Mesenchymal stem cell (in vitro differentiated cells and primary cell): ENCODE measurements at regions not wholly inside any gene's neighbourhood (a gene's known extent, or its start where the extent isn't known, plus 50 kb on each side); places are given as distances from the start of the nearest gene placed in this dataset.

Source experiments
- DNase-seq: peaks from one replicate; pipeline ENCODE4 v3.0.0-alpha.2; 2013
- H2AFZ ChIP-seq: one replicate; pipeline ENCODE4 v1.6.1; 2013; ENCODE audit warnings: low read depth, mild to moderate bottlenecking, control low read depth, inconsistent platforms, low read length, moderate library complexity
- H2AK5ac ChIP-seq: 2 replicates; pipeline ENCODE4 v1.6.1; 2013; ENCODE audit warnings: low read length, moderate library complexity, mild to moderate bottlenecking, inconsistent platforms; ENCODE audit not compliant: severe bottlenecking
- H2BK120ac ChIP-seq: one replicate; pipeline ENCODE4 v1.6.1; 2013; ENCODE audit warnings: low read depth, mild to moderate bottlenecking, inconsistent platforms, low read length, moderate library complexity
- H2BK12ac ChIP-seq, 2 experiments: one replicate each; pipeline ENCODE4 v1.6.1; 2013; ENCODE audit warnings: inconsistent platforms in 2 of 2, low read length in 2 of 2, mild to moderate bottlenecking in 2 of 2, moderate library complexity in 2 of 2, control low read depth in 1 of 2
- H2BK15ac ChIP-seq: one replicate; pipeline ENCODE4 v1.6.1; 2013; ENCODE audit warnings: mild to moderate bottlenecking, low read depth, inconsistent platforms; ENCODE audit not compliant: poor library complexity, severe bottlenecking
- H2BK5ac ChIP-seq: 2 replicates; pipeline ENCODE4 v1.6.1; 2013; ENCODE audit warnings: low read depth, mild to moderate bottlenecking, low read length, control low read depth, inconsistent platforms; ENCODE audit not compliant: poor library complexity, severe bottlenecking
- H3K14ac ChIP-seq, 2 experiments: one replicate each; pipeline ENCODE4 v1.6.1; 2013; ENCODE audit warnings: inconsistent platforms in 2 of 2, low read length in 2 of 2, control low read depth in 1 of 2, mild to moderate bottlenecking in 1 of 2, moderate library complexity in 1 of 2
- H3K18ac ChIP-seq, 2 experiments: one replicate each; pipeline ENCODE4 v1.6.1; 2013; ENCODE audit warnings: inconsistent platforms in 2 of 2, low read length in 2 of 2, control low read depth in 1 of 2, low read depth in 1 of 2, mild to moderate bottlenecking in 1 of 2
- H3K23ac ChIP-seq, 2 experiments: one replicate each; pipeline ENCODE4 v1.6.1; 2013; ENCODE audit warnings: inconsistent platforms in 2 of 2, low read length in 2 of 2, mild to moderate bottlenecking in 2 of 2, moderate library complexity in 2 of 2, control low read depth in 1 of 2
- H3K27ac ChIP-seq: 2 replicates; pipeline ENCODE4 v1.5.1; 2013; ENCODE audit warnings: mild to moderate bottlenecking, moderate library complexity, low read length, control low read depth, inconsistent platforms; ENCODE audit not compliant: poor library complexity, severe bottlenecking
- H3K27me3 ChIP-seq, 2 experiments: 2 replicates each; pipeline versions ENCODE4 v1.6.1 to v1.7.0; 2013; ENCODE audit warnings: low read length in 2 of 2, mild to moderate bottlenecking in 2 of 2, moderate library complexity in 2 of 2, control low read depth in 1 of 2, inconsistent platforms in 1 of 2; ENCODE audit not compliant: control insufficient read depth in 1 of 2, insufficient read depth in 1 of 2
- H3K36me3 ChIP-seq, 2 experiments: 2 replicates each; pipeline versions ENCODE4 v1.6.1 to v1.7.0; 2013; ENCODE audit warnings: low read length in 2 of 2, control low read depth in 1 of 2, inconsistent platforms in 1 of 2, low read depth in 1 of 2, mild to moderate bottlenecking in 1 of 2; ENCODE audit not compliant: insufficient read depth in 2 of 2, control insufficient read depth in 1 of 2
- H3K4ac ChIP-seq, 2 experiments: one replicate each; pipeline ENCODE4 v1.6.1; 2013; ENCODE audit warnings: inconsistent platforms in 2 of 2, low read length in 2 of 2, mild to moderate bottlenecking in 2 of 2, moderate library complexity in 2 of 2, control low read depth in 1 of 2, low read depth in 1 of 2
- H3K4me1 ChIP-seq: 2 replicates; pipeline ENCODE4 v1.6.1; 2013; ENCODE audit warnings: low read depth, low read length, control low read depth; ENCODE audit not compliant: control insufficient read depth, insufficient read depth
- H3K4me2 ChIP-seq: 2 replicates; pipeline ENCODE4 v1.6.1; 2013; ENCODE audit warnings: low read length, mild to moderate bottlenecking, inconsistent platforms; ENCODE audit not compliant: poor library complexity, severe bottlenecking
- H3K4me3 ChIP-seq, 2 experiments: 2 replicates each; pipeline versions ENCODE4 v1.5.1 to v1.7.0; 2013; ENCODE audit warnings: low read length in 2 of 2, mild to moderate bottlenecking in 2 of 2, control low read depth in 1 of 2, low read depth in 1 of 2; ENCODE audit not compliant: insufficient read depth in 1 of 2
- H3K79me1 ChIP-seq: replicated peaks from 2 replicates; pipeline ENCODE4 v1.6.1; 2013; ENCODE audit warnings: mild to moderate bottlenecking, control low read depth, low read length, inconsistent platforms; ENCODE audit not compliant: poor library complexity, severe bottlenecking
- H3K9ac ChIP-seq: 2 replicates; pipeline ENCODE4 v1.7.0; 2013; ENCODE audit warnings: mild to moderate bottlenecking, low read length, moderate library complexity
- H3K9me3 ChIP-seq: 2 replicates; pipeline ENCODE4 v1.7.0; 2013; ENCODE audit warnings: mild to moderate bottlenecking, low read length; ENCODE audit not compliant: control insufficient read depth
- H4K8ac ChIP-seq: one replicate; pipeline ENCODE4 v1.6.1; 2013; ENCODE audit warnings: inconsistent platforms, mild to moderate bottlenecking, low read length, moderate library complexity
- H4K91ac ChIP-seq: one replicate; pipeline ENCODE4 v1.6.1; 2013; ENCODE audit warnings: mild to moderate bottlenecking, low read length, inconsistent platforms
- WGBS: methylation state at CpG from one replicate; pipeline ENCODE4 v1.1.7; 2013; ENCODE audit warnings: mixed read lengths; 5-methylcytosine and 5-hydroxymethylcytosine counted together

GRCh38 chr5:174607205-174607604, 117.2 kb upstream of the MSX2 start:
- Histone ChIP-seq H2BK5ac (no peak overlapping the region), H3K27me3 (peaks cover 0 to 12% of the 10 kb centered on the region in 2 experiments), H3K36me3 (no peaks in the 10 kb centered on the region), H3K79me1 (no peaks in the 10 kb centered on the region), H3K9ac (no peak overlapping the region), H3K4me1 (no peaks in the 10 kb centered on the region), H3K9me3 (no peaks in the 10 kb centered on the region), H3K4me2 (no peak overlapping the region), H2AFZ (no peak overlapping the region), H3K27ac (no peak overlapping the region), H4K91ac (no peak overlapping the region), H3K14ac (no peak overlapping the region), H3K4ac (no peak overlapping the region), H3K4me3 (no peak overlapping the region), H3K18ac (no peak overlapping the region), H2AK5ac (no peak overlapping the region), H4K8ac (no peak overlapping the region), H2BK15ac (no peak overlapping the region), H3K23ac (no peak overlapping the region), H2BK120ac (no peak overlapping the region), H2BK12ac (no peak overlapping the region)
- WGBS, result 97% methylated on average over 4 of the region's 5 CpGs
- no peak for DNase-seq

DNA sequence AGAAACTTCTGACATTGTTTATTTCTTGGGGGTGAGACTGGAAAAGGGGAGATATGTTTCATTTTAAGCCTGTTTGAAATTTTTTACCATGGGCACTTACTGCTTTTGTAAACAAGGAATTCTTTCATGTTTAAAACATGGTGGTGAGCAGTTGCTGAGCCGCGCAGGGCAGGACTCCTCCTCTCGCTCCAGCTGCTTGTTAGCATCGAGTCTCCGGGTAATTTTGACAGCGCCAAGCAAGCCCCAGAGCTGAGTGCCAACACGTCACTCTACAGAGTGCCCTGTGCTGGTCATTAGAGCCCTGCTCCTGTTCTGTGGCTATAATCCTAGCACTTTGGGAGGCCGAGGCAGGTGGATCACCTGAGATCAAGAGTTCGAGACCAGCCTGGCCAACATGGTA, 116.5 kb upstream of the MSX2 start:
- DNase-seq, result no peak
- no peak overlapping the region for H3K4me3 ChIP-seq
- H2AFZ ChIP-seq, result no peak overlapping the region
- H4K8ac ChIP-seq, result no peak overlapping the region
- no peak overlapping the region for H2BK15ac ChIP-seq
- no peak overlapping the region for H3K14ac ChIP-seq
- no peaks in the 10 kb centered on the region for H3K79me1 ChIP-seq
- no peak overlapping the region for H4K91ac ChIP-seq
- H2AK5ac ChIP-seq, result no peak overlapping the region
- no peaks in the 10 kb centered on the region for H3K36me3 ChIP-seq
- no peak overlapping the region for H3K23ac ChIP-seq
- H3K27me3 ChIP-seq, result peaks cover 0 to 12% of the 10 kb centered on the region in 2 experiments
- H2BK12ac ChIP-seq, result no peak overlapping the region
- no peak overlapping the region for H3K18ac ChIP-seq
- no peak overlapping the region for H2BK120ac ChIP-seq
- 71% methylated on average over 9 of the region's 9 CpGs for WGBS
- H3K4ac ChIP-seq, result no peak overlapping the region
- no peak overlapping the region for H3K9ac ChIP-seq
- no peaks in the 10 kb centered on the region for H3K4me1 ChIP-seq
- no peak overlapping the region for H3K27ac ChIP-seq
- no peak overlapping the region for H2BK5ac ChIP-seq
- H3K4me2 ChIP-seq, result no peak overlapping the region
- H3K9me3 ChIP-seq, result no peaks in the 10 kb centered on the region

DNA sequence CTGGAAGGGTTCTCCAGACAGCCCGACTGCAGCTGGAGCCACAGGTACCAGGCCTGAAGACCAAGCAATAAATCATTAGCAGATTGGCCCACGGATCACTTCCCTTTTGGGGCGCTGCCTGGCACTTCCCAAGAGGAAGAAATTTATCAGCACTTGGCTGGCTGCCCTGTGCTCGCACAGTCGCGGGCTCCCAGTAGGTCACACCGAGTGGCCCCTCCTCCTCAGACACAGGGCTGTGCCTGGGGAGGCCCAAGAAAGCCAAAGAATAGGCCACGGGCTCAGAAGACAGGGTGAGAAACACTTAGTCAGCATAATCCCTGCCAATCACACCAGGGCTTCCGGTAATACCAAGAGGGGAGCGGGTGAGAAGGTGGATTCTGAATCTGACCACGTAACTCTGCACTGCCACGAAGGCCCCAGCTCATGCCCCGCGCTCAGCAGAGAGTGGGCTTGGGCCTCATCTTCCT, 115.7 kb upstream of the MSX2 start:
- no peak for DNase-seq
- 61% methylated on average over 13 of the region's 14 CpGs for WGBS
- no peak overlapping the region for H3K23ac ChIP-seq

DNA sequence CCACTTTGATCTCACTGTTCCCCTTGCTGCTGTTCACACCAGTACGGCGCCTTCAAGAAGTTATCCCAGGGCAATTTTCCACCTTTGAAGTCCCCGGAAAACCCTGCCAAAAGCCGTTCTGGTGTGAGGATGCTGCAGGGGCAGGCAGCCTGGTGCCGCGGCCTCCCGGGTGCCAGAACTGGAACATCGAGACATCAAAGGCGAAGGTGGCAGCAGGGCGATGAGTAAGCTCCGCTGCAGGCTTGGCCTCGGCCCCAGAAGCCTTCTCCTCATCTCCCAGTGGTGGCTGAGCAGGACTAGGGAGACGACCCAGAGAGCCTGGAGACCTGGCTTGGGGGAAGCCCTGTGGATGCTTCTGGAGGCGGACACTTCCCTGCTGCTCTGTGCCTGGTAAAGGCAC, 115.3 kb upstream of the MSX2 start:
- H3K9ac ChIP-seq, result no peak overlapping the region
- no peaks in the 10 kb centered on the region for H3K4me1 ChIP-seq
- H3K4me3 ChIP-seq, result no peak overlapping the region
- WGBS, result 78% methylated on average over 14 of the region's 14 CpGs
- no peak overlapping the region for H2BK12ac ChIP-seq
- no peak overlapping the region for H3K18ac ChIP-seq
- H2BK5ac ChIP-seq, result no peak overlapping the region
- H2AK5ac ChIP-seq, result no peak overlapping the region
- H3K4ac ChIP-seq, result no peak overlapping the region
- H3K79me1 ChIP-seq, result no peaks in the 10 kb centered on the region
- DNase-seq, result no peak
- no peak overlapping the region for H4K8ac ChIP-seq
- H3K36me3 ChIP-seq, result no peaks in the 10 kb centered on the region
- no peak overlapping the region for H2BK15ac ChIP-seq
- no peak overlapping the region for H3K14ac ChIP-seq
- no peak overlapping the region for H3K23ac ChIP-seq
- H3K4me2 ChIP-seq, result no peak overlapping the region
- peaks cover 0 to 12% of the 10 kb centered on the region in 2 experiments for H3K27me3 ChIP-seq
- H3K27ac ChIP-seq, result no peak overlapping the region
- no peaks in the 10 kb centered on the region for H3K9me3 ChIP-seq
- H2BK120ac ChIP-seq, result no peak overlapping the region
- no peak overlapping the region for H2AFZ ChIP-seq
- no peak overlapping the region for H4K91ac ChIP-seq

More for the DNA sequence above, 115.7 kb upstream of the MSX2 start:
- H2AFZ ChIP-seq, result peak overlapping the region; percentile 39
- no peak overlapping the region for H4K8ac ChIP-seq
- H2BK120ac ChIP-seq, result no peak overlapping the region
- no peaks in the 10 kb centered on the region for H3K4me1 ChIP-seq
- no peak overlapping the region for H3K18ac ChIP-seq
- H3K4me2 ChIP-seq, result no peak overlapping the region
- no peaks in the 10 kb centered on the region for H3K9me3 ChIP-seq
- no peaks in the 10 kb centered on the region for H3K36me3 ChIP-seq
- no peak overlapping the region for H2AK5ac ChIP-seq
- H4K91ac ChIP-seq, result no peak overlapping the region
- H3K27ac ChIP-seq, result no peak overlapping the region
- no peak overlapping the region for H2BK5ac ChIP-seq
- H2BK15ac ChIP-seq, result no peak overlapping the region
- no peak overlapping the region for H2BK12ac ChIP-seq
- no peak overlapping the region for H3K4me3 ChIP-seq
- H3K14ac ChIP-seq, result no peak overlapping the region
- no peak overlapping the region for H3K9ac ChIP-seq
- peaks cover 0 to 12% of the 10 kb centered on the region in 2 experiments for H3K27me3 ChIP-seq
- no peak overlapping the region for H3K4ac ChIP-seq
- no peaks in the 10 kb centered on the region for H3K79me1 ChIP-seq
